ENCODE measurements at regions not wholly inside any gene's neighbourhood (a gene's known extent, or its start where the extent isn't known, plus 50 kb on each side); places are given as distances from the start of the nearest gene placed in this dataset.

DNA sequence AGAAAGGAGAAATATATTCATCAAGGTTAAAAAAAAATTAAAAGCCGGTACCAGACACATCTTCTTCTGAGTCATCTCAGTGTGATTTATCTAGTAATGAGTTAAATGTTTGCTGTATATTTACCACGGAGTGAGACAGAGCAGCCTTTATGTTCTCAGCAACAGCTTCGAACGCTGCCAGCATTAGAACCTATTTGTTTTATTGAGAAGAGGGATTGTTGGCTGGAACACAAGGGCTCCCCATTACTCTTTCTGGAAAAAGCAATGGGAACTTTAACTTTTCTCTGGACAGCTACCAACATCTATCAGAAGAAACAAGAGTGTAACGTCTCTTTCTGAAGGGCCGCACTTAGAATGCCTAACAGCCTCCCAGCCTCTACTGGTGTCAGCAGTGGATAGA lies 105.3 kb upstream of the TAB2 start:
- no peak for TF ChIP-seq CTCF (IDR thresholded peaks at IDR 0.05; ENCODE audit: borderline replicate concordance, insufficient read depth, low read depth, low read length)
- no peak overlapping the region for H3K4me3 ChIP-seq (ENCODE audit: low read depth, low read length)

DNA sequence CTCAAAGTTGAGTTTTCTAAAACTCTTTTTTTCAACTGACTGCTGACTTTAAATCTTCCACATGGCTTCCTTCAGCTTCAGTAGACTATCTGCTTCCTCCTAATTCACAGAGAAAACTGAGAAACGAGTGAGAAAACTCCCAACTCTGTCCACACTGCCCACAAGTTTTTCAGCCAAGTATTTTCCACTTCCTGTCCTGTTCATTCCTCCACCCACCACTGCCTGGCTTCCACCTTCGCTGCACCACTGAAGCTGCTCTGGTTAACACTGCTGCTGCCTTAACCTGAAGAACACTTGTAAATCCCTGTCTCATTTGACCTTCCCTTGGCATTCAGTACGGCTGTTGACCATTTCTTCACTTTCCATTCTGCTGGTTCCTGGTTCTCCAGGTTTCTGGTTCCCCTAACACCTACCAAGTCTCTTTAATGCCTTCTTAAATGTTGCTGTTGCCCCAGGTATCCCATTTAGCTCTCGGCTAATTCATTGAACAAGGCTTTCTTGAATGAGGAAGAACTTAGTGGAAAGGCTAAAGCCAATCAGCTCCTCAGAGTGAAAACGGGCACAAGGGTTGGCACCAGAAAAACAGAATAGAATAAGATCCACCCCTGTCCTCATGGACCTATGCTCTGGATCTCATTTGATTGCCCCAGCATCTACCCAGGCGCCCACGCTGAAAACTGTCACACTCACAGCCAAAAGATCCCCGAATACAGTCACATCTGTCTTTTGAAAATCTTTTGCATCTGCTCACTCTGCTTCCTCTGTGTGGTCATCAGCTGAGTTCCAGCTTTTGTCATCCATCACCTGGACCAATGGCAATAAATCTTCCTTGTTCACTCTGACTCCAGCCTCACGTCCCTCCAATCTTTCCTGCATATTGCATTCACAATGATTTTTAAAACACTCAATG lies 104.4 kb upstream of the TAB2 start:
- no peak for TF ChIP-seq CTCF (IDR thresholded peaks at IDR 0.05; ENCODE audit: borderline replicate concordance, insufficient read depth, low read depth, low read length)

DNA sequence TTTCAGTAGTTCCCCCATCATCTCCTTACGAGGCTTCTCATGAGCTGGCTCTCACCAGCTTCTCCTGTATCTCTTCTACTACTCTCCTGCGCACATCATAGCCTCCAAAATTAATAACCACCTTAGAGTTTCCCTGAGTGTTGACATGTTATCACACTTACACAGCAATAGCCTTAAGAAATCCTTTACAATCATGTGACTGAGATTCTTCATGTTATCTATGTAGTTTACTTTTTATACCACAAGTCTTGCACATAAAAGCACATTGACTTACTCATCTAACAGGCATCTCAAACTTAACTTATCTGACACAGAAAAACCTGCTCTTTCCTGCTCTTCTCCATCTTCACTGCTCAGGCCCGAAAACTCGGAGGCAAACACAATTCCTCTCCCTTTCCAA lies 103.7 kb upstream of the TAB2 start:
- no peak overlapping the region for H3K4me3 ChIP-seq (ENCODE audit: low read depth, low read length)
- no peak for TF ChIP-seq CTCF (IDR thresholded peaks at IDR 0.05; ENCODE audit: borderline replicate concordance, insufficient read depth, low read depth, low read length)

More for the DNA sequence above, 104.4 kb upstream of the TAB2 start:
- no peak overlapping the region for H3K4me3 ChIP-seq (ENCODE audit: low read depth, low read length)

DNA sequence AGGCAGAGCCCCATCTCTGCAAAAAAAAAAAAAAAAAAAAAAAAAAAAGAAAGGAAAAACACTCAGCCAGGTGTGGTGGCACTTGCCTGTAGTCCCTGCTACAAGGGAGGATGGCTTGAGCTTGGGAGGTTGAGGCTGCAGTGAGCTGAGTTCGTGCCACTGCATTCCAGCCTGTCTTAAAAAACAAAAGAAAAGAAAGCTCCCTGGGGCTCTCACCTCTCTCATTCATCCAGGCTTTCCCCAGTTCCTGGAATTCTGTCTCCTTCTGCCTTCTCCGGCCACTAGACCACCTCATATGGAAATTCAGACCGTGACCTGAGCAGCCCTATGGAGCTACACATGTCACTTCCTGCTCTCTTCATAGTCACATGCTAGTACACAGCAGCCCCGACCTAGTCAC lies 101.1 kb upstream of the TAB2 start:
- H3K4me3 ChIP-seq (ENCODE audit: low read depth, low read length) = no peak overlapping the region
- TF ChIP-seq CTCF (IDR thresholded peaks at IDR 0.05; ENCODE audit: borderline replicate concordance, insufficient read depth, low read depth, low read length) = no peak

GRCh38 chr6:149217466-149217888 lies 100.0 kb upstream of the TAB2 start:
- TF ChIP-seq CTCF (IDR thresholded peaks at IDR 0.05; ENCODE audit: borderline replicate concordance, insufficient read depth, low read depth, low read length) = no peak

GRCh38 chr6:149218471-149218870 lies 99.0 kb upstream of the TAB2 start:
- no peak for TF ChIP-seq CTCF (IDR thresholded peaks at IDR 0.05; ENCODE audit: borderline replicate concordance, insufficient read depth, low read depth, low read length)
- no peak overlapping the region for H3K4me3 ChIP-seq (ENCODE audit: low read depth, low read length)

More at GRCh38 chr6:149217466-149217888, 100.0 kb upstream of the TAB2 start:
- no peak overlapping the region for H3K4me3 ChIP-seq (ENCODE audit: low read depth, low read length)

GRCh38 chr6:149218915-149219314 lies 98.6 kb upstream of the TAB2 start:
- H3K4me3 ChIP-seq (ENCODE audit: low read depth, low read length) = no peak overlapping the region
- TF ChIP-seq CTCF (IDR thresholded peaks at IDR 0.05; ENCODE audit: borderline replicate concordance, insufficient read depth, low read depth, low read length) = no peak

Measured in GM12875 (cell line).